ENCODE measurements at regions not wholly inside any gene's neighbourhood (a gene's known extent, or its start where the extent isn't known, plus 50 kb on each side); places are given as distances from the start of the nearest gene placed in this dataset.

DNA sequence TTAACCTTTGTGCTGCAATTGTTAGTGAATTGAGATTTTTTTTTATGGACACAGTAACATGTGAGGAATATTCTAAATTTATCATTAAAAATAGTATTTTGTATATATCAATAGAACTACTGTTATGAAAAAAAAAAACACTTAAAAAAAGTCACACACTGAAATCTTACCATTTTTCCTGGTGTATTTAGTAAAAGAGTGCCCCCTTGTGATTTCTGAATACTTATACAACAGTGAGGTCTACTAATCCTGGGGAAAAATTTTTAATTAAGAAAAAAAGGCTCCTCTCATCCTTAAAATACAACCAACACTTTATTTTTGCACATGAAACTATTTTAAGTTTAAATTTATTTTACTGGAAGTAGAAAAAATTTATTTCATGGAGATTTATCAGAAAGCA, 56.4 kb upstream of the SPOCK3 start:
- peaks cover 28% of the 10 kb centered on the region for H3K36me3 Mint-ChIP-seq
- no peak overlapping the region for H3K27ac Mint-ChIP-seq
- H3K4me1 Mint-ChIP-seq (ENCODE audit: low read depth in 2 of 2), result no peaks in the 10 kb centered on the region
- no peaks in the 10 kb centered on the region for H3K27me3 Mint-ChIP-seq
- no peak overlapping the region for H3K4me3 Mint-ChIP-seq
- ATAC-seq (no peak), DNase-seq (ENCODE audit: low spot score) (no peak)
- peaks cover 21% of the 10 kb centered on the region for H3K9me3 Mint-ChIP-seq

GRCh38 chr4:167308876-167309275, 74.6 kb upstream of the SPOCK3 start:
- Mint-ChIP-seq H3K4me1 (ENCODE audit: low read depth in 2 of 2) (no peaks in the 10 kb centered on the region), H3K36me3 (peaks cover 5% of the 10 kb centered on the region), H3K4me3 (no peak overlapping the region), H3K27ac (no peak overlapping the region), H3K9me3 (peaks cover 3% of the 10 kb centered on the region), H3K27me3 (no peaks in the 10 kb centered on the region)
- DNase-seq (ENCODE audit: low spot score) (no peak), ATAC-seq (no peak)

- Mint-ChIP-seq H3K9me3 (peaks cover 5% of the 10 kb centered on the region), H3K27me3 (no peaks in the 10 kb centered on the region), H3K36me3 (no peaks in the 10 kb centered on the region), H3K4me3 (no peak overlapping the region), H3K4me1 (ENCODE audit: low read depth in 2 of 2) (no peaks in the 10 kb centered on the region), H3K27ac (no peak overlapping the region)
- ATAC-seq (no peak), DNase-seq (ENCODE audit: low spot score) (no peak)
Measured at GRCh38 chr4:167321299-167321698, 87.0 kb upstream of the SPOCK3 start.

GRCh38 chr4:167339781-167340180, 105.5 kb upstream of the SPOCK3 start:
- peaks cover 11% of the 10 kb centered on the region for H3K36me3 Mint-ChIP-seq
- peaks cover 18% of the 10 kb centered on the region for H3K9me3 Mint-ChIP-seq
- H3K27ac Mint-ChIP-seq, result no peak overlapping the region

DNA sequence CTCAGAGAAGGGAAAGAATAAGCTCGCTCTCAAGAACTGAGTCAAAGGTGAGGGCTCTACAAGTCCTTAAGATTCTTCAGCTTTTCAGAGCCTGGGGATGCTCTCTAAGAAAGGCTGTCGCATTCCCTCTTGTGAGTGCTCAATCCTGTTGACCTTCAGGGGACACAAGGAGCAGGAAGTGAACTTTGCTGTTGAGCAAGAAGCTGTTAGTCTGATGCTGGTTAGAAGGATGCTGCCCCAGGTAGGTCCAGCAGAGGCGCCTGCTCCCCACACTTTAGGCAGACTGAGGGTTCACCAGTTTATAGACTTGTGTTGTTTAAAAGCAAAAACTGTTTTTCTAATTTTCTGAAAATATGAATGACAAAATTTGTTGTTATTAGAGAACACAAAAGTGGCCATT, 125.4 kb upstream of the SPOCK3 start:
- Mint-ChIP-seq H3K4me1 (ENCODE audit: low read depth in 2 of 2) (no peaks in the 10 kb centered on the region), H3K36me3 (no peaks in the 10 kb centered on the region), H3K27me3 (no peaks in the 10 kb centered on the region), H3K4me3 (no peak overlapping the region), H3K27ac (no peak overlapping the region), H3K9me3 (peaks cover 2% of the 10 kb centered on the region)
- DNase-seq (ENCODE audit: low spot score) (no peak), ATAC-seq (no peak)

More at GRCh38 chr4:167339781-167340180, 105.5 kb upstream of the SPOCK3 start:
- ATAC-seq (no peak), DNase-seq (ENCODE audit: low spot score) (no peak)
- H3K4me1 Mint-ChIP-seq (ENCODE audit: low read depth in 2 of 2), result no peaks in the 10 kb centered on the region
- no peaks in the 10 kb centered on the region for H3K27me3 Mint-ChIP-seq
- H3K4me3 Mint-ChIP-seq, result no peak overlapping the region

GRCh38 chr4:167379076-167379835, 145.0 kb upstream of the SPOCK3 start:
- H3K27me3 Mint-ChIP-seq, result no peaks in the 10 kb centered on the region
- DNase-seq (ENCODE audit: low spot score), result no peak
- no peak for ATAC-seq
- H3K27ac Mint-ChIP-seq, result no peak overlapping the region
- peaks cover 7% of the 10 kb centered on the region for H3K9me3 Mint-ChIP-seq
- H3K4me3 Mint-ChIP-seq, result no peak overlapping the region
- no peaks in the 10 kb centered on the region for H3K36me3 Mint-ChIP-seq
- H3K4me1 Mint-ChIP-seq (ENCODE audit: low read depth in 2 of 2), result no peaks in the 10 kb centered on the region

DNA sequence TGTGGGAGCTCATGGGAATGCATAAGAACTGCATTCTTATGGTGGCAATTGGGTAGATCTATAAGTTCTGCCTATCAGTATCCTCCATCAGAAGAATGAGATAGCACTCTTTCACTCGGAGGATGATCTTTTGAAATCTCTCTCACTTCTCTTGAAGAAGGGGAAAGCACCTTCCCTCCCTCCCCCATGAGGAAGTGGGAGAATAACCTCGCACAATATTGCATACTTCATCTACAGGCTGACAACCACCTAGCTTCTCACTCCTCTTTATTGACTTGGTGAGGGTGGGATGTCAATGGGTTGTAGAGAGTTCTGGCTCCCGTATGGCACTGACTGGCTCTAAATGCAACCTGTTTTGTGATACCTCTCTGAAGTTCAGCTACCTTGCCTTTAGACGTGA, 146.7 kb upstream of the SPOCK3 start:
- no peak for DNase-seq (ENCODE audit: low spot score)
- Mint-ChIP-seq H3K27me3 (no peaks in the 10 kb centered on the region), H3K4me1 (ENCODE audit: low read depth in 2 of 2) (no peaks in the 10 kb centered on the region), H3K27ac (no peak overlapping the region), H3K36me3 (no peaks in the 10 kb centered on the region), H3K9me3 (peaks cover 7% of the 10 kb centered on the region), H3K4me3 (no peak overlapping the region)
- ATAC-seq, result no peak

DNA sequence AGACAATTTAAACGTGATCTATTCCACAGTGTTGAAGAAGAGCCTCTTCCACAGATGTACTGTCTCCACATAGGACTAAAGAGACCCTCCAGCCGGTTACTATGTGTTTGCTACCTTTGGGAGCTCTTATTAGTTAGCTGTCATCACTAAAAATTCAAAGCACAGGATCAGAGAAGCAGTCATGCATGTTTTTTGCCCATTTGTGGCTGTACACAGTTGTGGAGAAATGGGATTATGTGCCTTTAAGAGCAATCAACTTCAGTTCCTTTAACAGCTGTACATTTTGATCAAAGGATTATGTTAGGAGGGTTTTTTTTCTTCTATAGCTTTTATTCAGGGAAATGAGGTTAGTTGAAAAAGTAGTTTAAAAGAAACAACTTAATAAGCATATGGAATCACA, 149.0 kb upstream of the SPOCK3 start:
- H3K4me3 Mint-ChIP-seq, result no peak overlapping the region
- ATAC-seq, result no peak
- H3K9me3 Mint-ChIP-seq, result peaks cover 20% of the 10 kb centered on the region
- no peak overlapping the region for H3K27ac Mint-ChIP-seq
- DNase-seq (ENCODE audit: low spot score), result no peak
- H3K27me3 Mint-ChIP-seq, result no peaks in the 10 kb centered on the region
- H3K36me3 Mint-ChIP-seq, result peaks cover 5% of the 10 kb centered on the region
- no peaks in the 10 kb centered on the region for H3K4me1 Mint-ChIP-seq (ENCODE audit: low read depth in 2 of 2)

- DNase-seq (ENCODE audit: low spot score), result no peak
- Mint-ChIP-seq H3K9me3 (peaks cover 11% of the 10 kb centered on the region), H3K27ac (no peak overlapping the region), H3K27me3 (no peaks in the 10 kb centered on the region), H3K4me1 (ENCODE audit: low read depth in 2 of 2) (no peaks in the 10 kb centered on the region), H3K36me3 (peaks cover 8% of the 10 kb centered on the region), H3K4me3 (no peak overlapping the region)
- ATAC-seq, result no peak
Measured at GRCh38 chr4:167397586-167397985, 163.3 kb upstream of the SPOCK3 start.

DNA sequence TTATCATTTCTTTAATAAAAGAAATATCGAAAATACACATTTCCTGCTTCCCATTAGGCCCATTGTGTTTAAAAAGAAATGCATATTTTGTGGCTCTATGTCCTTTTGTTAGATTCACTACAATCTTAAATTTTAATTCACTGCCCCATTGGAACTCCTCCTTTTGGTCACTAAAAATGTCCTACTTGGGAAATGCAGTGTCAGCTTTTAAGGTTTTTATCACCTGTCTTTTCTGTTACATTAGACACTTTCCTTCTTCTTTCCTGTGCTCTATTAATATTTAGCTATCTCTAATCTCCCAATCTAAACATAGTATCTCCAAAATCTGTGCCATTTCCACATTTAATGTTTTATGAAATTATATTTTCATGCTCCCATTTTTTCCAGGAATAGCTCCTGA, 164.9 kb upstream of the SPOCK3 start:
- H3K4me3 Mint-ChIP-seq, result no peak overlapping the region
- DNase-seq (ENCODE audit: low spot score) (no peak), ATAC-seq (no peak)
- no peak overlapping the region for H3K27ac Mint-ChIP-seq
- H3K36me3 Mint-ChIP-seq, result peaks cover 8% of the 10 kb centered on the region
- H3K9me3 Mint-ChIP-seq, result peaks cover 16% of the 10 kb centered on the region
- H3K4me1 Mint-ChIP-seq (ENCODE audit: low read depth in 2 of 2), result no peaks in the 10 kb centered on the region
- H3K27me3 Mint-ChIP-seq, result no peaks in the 10 kb centered on the region

- H3K27me3 Mint-ChIP-seq, result no peaks in the 10 kb centered on the region
- peaks cover 27% of the 10 kb centered on the region for H3K9me3 Mint-ChIP-seq
- no peak overlapping the region for H3K4me3 Mint-ChIP-seq
- ATAC-seq (no peak), DNase-seq (ENCODE audit: low spot score) (no peak)
- no peaks in the 10 kb centered on the region for H3K4me1 Mint-ChIP-seq (ENCODE audit: low read depth in 2 of 2)
- no peak overlapping the region for H3K27ac Mint-ChIP-seq
- H3K36me3 Mint-ChIP-seq, result no peaks in the 10 kb centered on the region
Measured at GRCh38 chr4:167406181-167406580, 171.9 kb upstream of the SPOCK3 start.

DNA sequence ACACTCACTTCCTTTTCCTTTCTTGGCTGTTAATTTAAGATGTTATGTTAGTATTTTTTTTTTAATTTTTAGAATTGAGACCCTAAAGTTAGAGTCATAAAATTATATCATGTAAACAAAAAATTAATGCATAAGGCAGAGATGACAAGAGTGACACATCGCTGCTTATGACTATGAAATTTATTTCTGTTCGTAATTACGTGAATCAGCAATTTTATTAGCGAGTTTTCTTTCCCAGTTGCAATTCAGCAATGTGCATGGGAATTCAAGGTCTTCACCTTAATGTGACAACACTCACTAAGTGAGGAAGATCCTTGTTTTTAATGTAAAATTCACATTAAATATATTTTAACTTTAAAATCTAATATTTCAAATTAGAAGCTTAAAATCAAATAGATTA, 181.2 kb upstream of the SPOCK3 start:
- Mint-ChIP-seq H3K27ac (no peak overlapping the region), H3K4me3 (no peak overlapping the region), H3K9me3 (peaks cover 12% of the 10 kb centered on the region), H3K36me3 (no peaks in the 10 kb centered on the region), H3K4me1 (ENCODE audit: low read depth in 2 of 2) (no peaks in the 10 kb centered on the region), H3K27me3 (no peaks in the 10 kb centered on the region)
- ATAC-seq (no peak), DNase-seq (ENCODE audit: low spot score) (no peak)

GRCh38 chr4:167419468-167420140, 185.3 kb upstream of the SPOCK3 start:
- ATAC-seq (no peak), DNase-seq (ENCODE audit: low spot score) (no peak)
- Mint-ChIP-seq H3K4me1 (ENCODE audit: low read depth in 2 of 2) (no peaks in the 10 kb centered on the region), H3K4me3 (no peak overlapping the region), H3K27ac (no peak overlapping the region), H3K9me3 (peaks cover 15% of the 10 kb centered on the region), H3K27me3 (no peaks in the 10 kb centered on the region), H3K36me3 (no peaks in the 10 kb centered on the region)

DNA sequence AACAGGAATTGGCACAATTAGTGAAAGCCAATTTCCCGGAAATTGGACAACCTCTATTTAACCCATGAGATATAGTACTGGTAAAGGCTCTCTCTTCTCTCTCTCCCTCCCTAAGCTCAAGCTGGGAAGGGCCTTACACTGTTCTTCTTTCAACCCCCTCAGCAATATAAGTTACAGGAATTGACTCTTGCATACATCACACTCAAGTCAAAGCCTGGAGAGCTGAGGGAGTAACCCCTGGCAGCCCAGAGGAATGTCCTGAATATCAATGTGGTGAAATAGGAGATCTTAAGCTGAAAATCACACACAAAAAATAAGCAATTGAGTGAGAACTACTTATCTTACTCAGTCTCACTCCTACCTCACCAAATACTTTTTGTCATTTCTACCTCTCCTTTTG, 186.9 kb upstream of the SPOCK3 start:
- Mint-ChIP-seq H3K4me1 (ENCODE audit: low read depth in 2 of 2) (no peaks in the 10 kb centered on the region), H3K27ac (no peak overlapping the region), H3K27me3 (no peaks in the 10 kb centered on the region), H3K36me3 (no peaks in the 10 kb centered on the region), H3K9me3 (peaks cover 24% of the 10 kb centered on the region), H3K4me3 (no peak overlapping the region)
- ATAC-seq (no peak), DNase-seq (ENCODE audit: low spot score) (no peak)

Measured in natural killer cell treated with Interleukin-12 subunit alpha and Interleukin-12 subunit beta and Interleukin-15 and Interleukin-18, amount 100 ng/mL, for 72 hours (primary cell).